SJCRH30 (cell line): ENCODE measurements at regions not wholly inside any gene's neighbourhood (a gene's known extent, or its start where the extent isn't known, plus 50 kb on each side); places are given as distances from the start of the nearest gene placed in this dataset.

Source experiments
- DNase-seq, 2 experiments: peaks; one replicate each; pipeline ENCODE4 v3.0.0-alpha.2; 2015 to 2020
- H3K27ac ChIP-seq: fragments of 250-450 bp; sonication (Bioruptor Pico); 2 replicates; pipeline ENCODE4 v1.5.1; 2020; ENCODE audit warnings: mild to moderate bottlenecking, moderate library complexity
- H3K27me3 ChIP-seq: fragments of 250-450 bp; sonication (Bioruptor Pico); 2 replicates; pipeline ENCODE4 v1.5.1; 2020; ENCODE audit warnings: mild to moderate bottlenecking, moderate library complexity
- H3K36me3 ChIP-seq: fragments of 250-450 bp; sonication (Bioruptor Pico); 2 replicates; pipeline ENCODE4 v1.5.1; 2020; ENCODE audit warnings: mild to moderate bottlenecking, moderate library complexity
- H3K4me1 ChIP-seq: fragments of 250-450 bp; sonication (Bioruptor Pico); 2 replicates; pipeline ENCODE4 v1.5.1; 2020; ENCODE audit warnings: mild to moderate bottlenecking, moderate library complexity
- H3K4me3 ChIP-seq: fragments of 250-450 bp; sonication (Bioruptor Pico); 2 replicates; pipeline ENCODE4 v1.5.1; 2020; ENCODE audit warnings: mild to moderate bottlenecking, moderate library complexity
- H3K9me3 ChIP-seq: fragments of 250-450 bp; sonication (Bioruptor Pico); replicated peaks from 2 replicates; pipeline ENCODE4 v1.5.1; 2020; ENCODE audit warnings: mild to moderate bottlenecking, moderate library complexity

GRCh38 chr1:96049759-96050409 lies 671.7 kb upstream of the PTBP2 start:
- H3K9me3 ChIP-seq = no peaks in the 10 kb centered on the region
- no peak overlapping the region for H3K27ac ChIP-seq
- H3K27me3 ChIP-seq = no peaks in the 10 kb centered on the region
- H3K36me3 ChIP-seq = no peaks in the 10 kb centered on the region
- no peak overlapping the region for H3K4me3 ChIP-seq
- DNase-seq = no peak
- no peaks in the 10 kb centered on the region for H3K4me1 ChIP-seq

- no peak overlapping the region for H3K4me3 ChIP-seq
- H3K27ac ChIP-seq = no peak overlapping the region
- H3K9me3 ChIP-seq = no peaks in the 10 kb centered on the region
- no peaks in the 10 kb centered on the region for H3K27me3 ChIP-seq
- H3K4me1 ChIP-seq = no peaks in the 10 kb centered on the region
- no peaks in the 10 kb centered on the region for H3K36me3 ChIP-seq
- DNase-seq = no peak
These were observed 662.3 kb upstream of the PTBP2 start for GRCh38 chr1:96059276-96059675.

GRCh38 chr1:96059736-96060135 lies 661.8 kb upstream of the PTBP2 start:
- no peak for DNase-seq
- no peaks in the 10 kb centered on the region for H3K9me3 ChIP-seq
- H3K4me3 ChIP-seq = no peak overlapping the region
- H3K4me1 ChIP-seq = no peaks in the 10 kb centered on the region
- H3K27ac ChIP-seq = no peak overlapping the region
- H3K27me3 ChIP-seq = no peaks in the 10 kb centered on the region
- no peaks in the 10 kb centered on the region for H3K36me3 ChIP-seq

GRCh38 chr1:96060621-96061020 lies 661.0 kb upstream of the PTBP2 start:
- Histone ChIP-seq H3K27ac (no peak overlapping the region), H3K27me3 (no peaks in the 10 kb centered on the region), H3K36me3 (no peaks in the 10 kb centered on the region), H3K4me1 (no peaks in the 10 kb centered on the region), H3K4me3 (no peak overlapping the region), H3K9me3 (no peaks in the 10 kb centered on the region)
- no peak for DNase-seq

GRCh38 chr1:96072021-96072420 lies 649.6 kb upstream of the PTBP2 start:
- no peak overlapping the region for H3K4me3 ChIP-seq
- no peaks in the 10 kb centered on the region for H3K27me3 ChIP-seq
- H3K4me1 ChIP-seq = no peaks in the 10 kb centered on the region
- H3K36me3 ChIP-seq = no peaks in the 10 kb centered on the region
- H3K9me3 ChIP-seq = no peaks in the 10 kb centered on the region
- DNase-seq = no peak
- no peak overlapping the region for H3K27ac ChIP-seq

- no peak for DNase-seq
- Histone ChIP-seq H3K36me3 (no peaks in the 10 kb centered on the region), H3K4me3 (no peak overlapping the region), H3K9me3 (no peaks in the 10 kb centered on the region), H3K27ac (no peak overlapping the region), H3K4me1 (no peaks in the 10 kb centered on the region), H3K27me3 (no peaks in the 10 kb centered on the region)
These were observed 648.5 kb upstream of the PTBP2 start for GRCh38 chr1:96073100-96073499.

- no peak for DNase-seq
- H3K9me3 ChIP-seq = no peaks in the 10 kb centered on the region
- no peak overlapping the region for H3K27ac ChIP-seq
- H3K27me3 ChIP-seq = no peaks in the 10 kb centered on the region
- no peaks in the 10 kb centered on the region for H3K4me1 ChIP-seq
- no peak overlapping the region for H3K4me3 ChIP-seq
- no peaks in the 10 kb centered on the region for H3K36me3 ChIP-seq
These were observed 647.2 kb upstream of the PTBP2 start for GRCh38 chr1:96074422-96074821.

GRCh38 chr1:96074876-96075577 lies 646.6 kb upstream of the PTBP2 start:
- Histone ChIP-seq H3K4me3 (no peak overlapping the region), H3K27ac (no peak overlapping the region), H3K9me3 (no peaks in the 10 kb centered on the region), H3K36me3 (no peaks in the 10 kb centered on the region), H3K4me1 (no peaks in the 10 kb centered on the region), H3K27me3 (no peaks in the 10 kb centered on the region)
- DNase-seq = no peak

- Histone ChIP-seq H3K27ac (no peak overlapping the region), H3K36me3 (no peaks in the 10 kb centered on the region), H3K4me3 (no peak overlapping the region), H3K4me1 (no peaks in the 10 kb centered on the region), H3K9me3 (no peaks in the 10 kb centered on the region), H3K27me3 (no peaks in the 10 kb centered on the region)
- no peak for DNase-seq
These were observed 645.7 kb upstream of the PTBP2 start for GRCh38 chr1:96075704-96076455.

- Histone ChIP-seq H3K9me3 (no peaks in the 10 kb centered on the region), H3K4me3 (no peak overlapping the region), H3K27me3 (no peaks in the 10 kb centered on the region), H3K36me3 (no peaks in the 10 kb centered on the region), H3K27ac (no peak overlapping the region), H3K4me1 (no peaks in the 10 kb centered on the region)
- no peak for DNase-seq
These were observed 645.0 kb upstream of the PTBP2 start for GRCh38 chr1:96076589-96076988.

- Histone ChIP-seq H3K27me3 (no peaks in the 10 kb centered on the region), H3K4me3 (no peak overlapping the region), H3K4me1 (no peaks in the 10 kb centered on the region), H3K36me3 (no peaks in the 10 kb centered on the region), H3K27ac (no peak overlapping the region), H3K9me3 (no peaks in the 10 kb centered on the region)
- no peak for DNase-seq
These were observed 642.0 kb upstream of the PTBP2 start for GRCh38 chr1:96079581-96079980.

- Histone ChIP-seq H3K9me3 (no peaks in the 10 kb centered on the region), H3K4me3 (no peak overlapping the region), H3K4me1 (no peaks in the 10 kb centered on the region), H3K27me3 (no peaks in the 10 kb centered on the region), H3K27ac (no peak overlapping the region), H3K36me3 (no peaks in the 10 kb centered on the region)
- DNase-seq = peak in 1 of 2 experiments; percentile 9
These were observed 640.7 kb upstream of the PTBP2 start for GRCh38 chr1:96080925-96081324.

GRCh38 chr1:96087719-96088118 lies 633.9 kb upstream of the PTBP2 start:
- no peak for DNase-seq
- H3K9me3 ChIP-seq = no peaks in the 10 kb centered on the region
- H3K27ac ChIP-seq = no peak overlapping the region
- H3K27me3 ChIP-seq = no peaks in the 10 kb centered on the region
- H3K4me3 ChIP-seq = no peak overlapping the region
- H3K36me3 ChIP-seq = no peaks in the 10 kb centered on the region
- H3K4me1 ChIP-seq = no peaks in the 10 kb centered on the region

- Histone ChIP-seq H3K4me3 (no peak overlapping the region), H3K9me3 (no peaks in the 10 kb centered on the region), H3K27me3 (no peaks in the 10 kb centered on the region), H3K27ac (no peak overlapping the region), H3K36me3 (no peaks in the 10 kb centered on the region), H3K4me1 (no peaks in the 10 kb centered on the region)
- no peak for DNase-seq
These were observed 631.5 kb upstream of the PTBP2 start for GRCh38 chr1:96090134-96090533.

- Histone ChIP-seq H3K4me3 (no peak overlapping the region), H3K36me3 (no peaks in the 10 kb centered on the region), H3K27ac (no peak overlapping the region), H3K4me1 (no peaks in the 10 kb centered on the region), H3K27me3 (no peaks in the 10 kb centered on the region), H3K9me3 (no peaks in the 10 kb centered on the region)
- no peak for DNase-seq
These were observed 625.6 kb upstream of the PTBP2 start for GRCh38 chr1:96095849-96096612.
